Activated B cell treated with CpG ODN at 0.5 μM for 24 hours (primary cell): ENCODE measurements at regions not wholly inside any gene's neighbourhood (a gene's known extent, or its start where the extent isn't known, plus 50 kb on each side); places are given as distances from the start of the nearest gene placed in this dataset.

Experiments used
- ATAC-seq: fragments of 200-7000 bp; cut with Tn5 transposase; one replicate; pipeline ENCODE4 v1.10.0; 2021; ENCODE audit warnings: low read depth, mild to moderate bottlenecking, moderate library complexity
- CTCF ChIA-PET: fragments of 350-600 bp; sonication (Branson Sonifier 250); formaldehyde crosslinking; loops from one replicate; lab custom pipeline; 2021; ENCODE audit warnings: antibody characterized with exemption; lab: Charles Lee
- POLR2A ChIA-PET: fragments of 350-600 bp; sonication (Branson Sonifier 250); formaldehyde crosslinking; loops from one replicate; lab custom pipeline; 2021; ENCODE audit warnings: antibody characterized with exemption; lab: Charles Lee
- DNase-seq: peaks from one replicate; pipeline ENCODE4 v3.0.0; 2022
- H3K27ac Mint-ChIP-seq: one replicate; pipeline ENCODE4 v1.8.0; 2020; ENCODE audit warnings: mixed read lengths
- H3K27me3 Mint-ChIP-seq: one replicate; pipeline ENCODE4 v1.8.0; 2021; ENCODE audit warnings: mixed read lengths
- H3K36me3 Mint-ChIP-seq: one replicate; pipeline ENCODE4 v1.8.0; 2021; ENCODE audit warnings: low read depth, mixed read lengths
- H3K4me1 Mint-ChIP-seq: one replicate; pipeline ENCODE4 v1.8.0; 2021; ENCODE audit warnings: mixed read lengths
- H3K4me3 Mint-ChIP-seq: one replicate; pipeline ENCODE4 v1.8.0; 2020; ENCODE audit warnings: mild to moderate bottlenecking, mixed read lengths
- H3K9me3 Mint-ChIP-seq: one replicate; pipeline ENCODE4 v1.8.0; 2020; ENCODE audit warnings: mixed read lengths
- intact Hi-C: fragments of 100-400 bp; cut with micrococcal nuclease; formaldehyde crosslinking; loops from one replicate; pipeline ENCODE4 v1.15.1; 2024
- TF ChIP-seq, protein P1 (sequence below): fragments of 200-600 bp; IDR thresholded peaks from one replicate; pipeline ENCODE4 v1.8.0; 2022; ENCODE audit warnings: antibody characterized with exemption, mild to moderate bottlenecking

- POLR2A ChIA-PET, result no interaction called here
- TF ChIP-seq, protein P1, sequence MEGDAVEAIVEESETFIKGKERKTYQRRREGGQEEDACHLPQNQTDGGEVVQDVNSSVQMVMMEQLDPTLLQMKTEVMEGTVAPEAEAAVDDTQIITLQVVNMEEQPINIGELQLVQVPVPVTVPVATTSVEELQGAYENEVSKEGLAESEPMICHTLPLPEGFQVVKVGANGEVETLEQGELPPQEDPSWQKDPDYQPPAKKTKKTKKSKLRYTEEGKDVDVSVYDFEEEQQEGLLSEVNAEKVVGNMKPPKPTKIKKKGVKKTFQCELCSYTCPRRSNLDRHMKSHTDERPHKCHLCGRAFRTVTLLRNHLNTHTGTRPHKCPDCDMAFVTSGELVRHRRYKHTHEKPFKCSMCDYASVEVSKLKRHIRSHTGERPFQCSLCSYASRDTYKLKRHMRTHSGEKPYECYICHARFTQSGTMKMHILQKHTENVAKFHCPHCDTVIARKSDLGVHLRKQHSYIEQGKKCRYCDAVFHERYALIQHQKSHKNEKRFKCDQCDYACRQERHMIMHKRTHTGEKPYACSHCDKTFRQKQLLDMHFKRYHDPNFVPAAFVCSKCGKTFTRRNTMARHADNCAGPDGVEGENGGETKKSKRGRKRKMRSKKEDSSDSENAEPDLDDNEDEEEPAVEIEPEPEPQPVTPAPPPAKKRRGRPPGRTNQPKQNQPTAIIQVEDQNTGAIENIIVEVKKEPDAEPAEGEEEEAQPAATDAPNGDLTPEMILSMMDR, result no peak
- Mint-ChIP-seq H3K4me3 (no peak overlapping the region), H3K27me3 (no peaks in the 10 kb centered on the region), H3K4me1 (no peaks in the 10 kb centered on the region), H3K36me3 (no peaks in the 10 kb centered on the region), H3K27ac (no peak overlapping the region), H3K9me3 (no peaks in the 10 kb centered on the region)
- CTCF ChIA-PET, result no interaction called here
- no peak for DNase-seq
- intact Hi-C loops, result no loop called here
- no peak for ATAC-seq
Measured at GRCh38 chr6:104572901-104573300, 286.8 kb downstream of the HACE1 start.

DNA sequence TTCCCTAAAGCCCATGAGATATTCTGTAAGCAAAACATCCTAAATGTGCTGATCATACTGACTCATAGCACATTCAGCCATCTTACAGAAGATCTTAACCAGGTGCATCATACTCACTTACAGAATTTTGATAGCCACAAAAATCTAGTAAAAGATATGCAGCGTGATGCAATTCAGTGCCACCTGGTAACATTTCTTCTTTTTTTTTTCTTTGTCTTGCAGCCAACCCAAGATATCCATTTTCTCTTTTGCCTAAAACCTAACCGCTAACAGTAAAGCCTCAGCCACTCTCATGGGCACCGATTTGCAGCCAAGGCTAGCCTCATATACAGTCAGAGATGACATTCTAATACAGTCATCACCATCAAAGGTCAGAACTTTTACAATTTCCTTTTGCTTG is 293.3 kb downstream of the HACE1 start:
- intact Hi-C loops, result no loop called here
- TF ChIP-seq, protein P1, result no peak
- Mint-ChIP-seq H3K4me3 (no peak overlapping the region), H3K4me1 (no peaks in the 10 kb centered on the region), H3K27ac (no peak overlapping the region), H3K36me3 (no peaks in the 10 kb centered on the region), H3K9me3 (no peaks in the 10 kb centered on the region), H3K27me3 (no peaks in the 10 kb centered on the region)
- DNase-seq (no peak), ATAC-seq (no peak)
- CTCF ChIA-PET, result no interaction called here
- POLR2A ChIA-PET, result no interaction called here

- POLR2A ChIA-PET, result no interaction called here
- no peaks in the 10 kb centered on the region for H3K27me3 Mint-ChIP-seq
- H3K4me3 Mint-ChIP-seq, result no peak overlapping the region
- H3K9me3 Mint-ChIP-seq, result no peaks in the 10 kb centered on the region
- H3K36me3 Mint-ChIP-seq, result no peaks in the 10 kb centered on the region
- CTCF ChIA-PET, result no interaction called here
- intact Hi-C loops, result no loop called here
- H3K27ac Mint-ChIP-seq, result no peak overlapping the region
- ATAC-seq (no peak), DNase-seq (no peak)
- TF ChIP-seq, protein P1, result no peak
- H3K4me1 Mint-ChIP-seq, result no peaks in the 10 kb centered on the region
Measured at GRCh38 chr6:104563306-104563705, 296.4 kb downstream of the HACE1 start.

- intact Hi-C loops, result no loop called here
- CTCF ChIA-PET, result no interaction called here
- no peaks in the 10 kb centered on the region for H3K9me3 Mint-ChIP-seq
- no peak for DNase-seq
- no peaks in the 10 kb centered on the region for H3K36me3 Mint-ChIP-seq
- TF ChIP-seq, protein P1, result no peak
- no peak overlapping the region for H3K27ac Mint-ChIP-seq
- H3K4me3 Mint-ChIP-seq, result no peak overlapping the region
- no peaks in the 10 kb centered on the region for H3K4me1 Mint-ChIP-seq
- H3K27me3 Mint-ChIP-seq, result no peaks in the 10 kb centered on the region
- ATAC-seq, result no peak
- POLR2A ChIA-PET, result no interaction called here
Measured at GRCh38 chr6:104559435-104560202, 300.1 kb downstream of the HACE1 start.

GRCh38 chr6:104558746-104559145 is 301.0 kb downstream of the HACE1 start:
- TF ChIP-seq, protein P1, result no peak
- no peaks in the 10 kb centered on the region for H3K27me3 Mint-ChIP-seq
- no peak overlapping the region for H3K27ac Mint-ChIP-seq
- H3K4me3 Mint-ChIP-seq, result no peak overlapping the region
- ChIA-PET CTCF (no interaction called here), POLR2A (no interaction called here)
- H3K36me3 Mint-ChIP-seq, result no peaks in the 10 kb centered on the region
- no peaks in the 10 kb centered on the region for H3K4me1 Mint-ChIP-seq
- intact Hi-C loops, result no loop called here
- no peak for ATAC-seq
- H3K9me3 Mint-ChIP-seq, result no peaks in the 10 kb centered on the region
- no peak for DNase-seq
